CD4-positive, alpha-beta T cell treated with Interleukin-4 for 4 hours (primary cell): ENCODE measurements at regions not wholly inside any gene's neighbourhood (a gene's known extent, or its start where the extent isn't known, plus 50 kb on each side); places are given as distances from the start of the nearest gene placed in this dataset.
"Not testable (repeated sequence)": the region's sequence is repeated elsewhere in the genome, so short reads cannot be mapped to it uniquely, and the experiment has no call there.

Source experiments
- DNase-seq: peaks from one replicate; pipeline ENCODE4 v3.0.0-alpha.2; 2020

DNA sequence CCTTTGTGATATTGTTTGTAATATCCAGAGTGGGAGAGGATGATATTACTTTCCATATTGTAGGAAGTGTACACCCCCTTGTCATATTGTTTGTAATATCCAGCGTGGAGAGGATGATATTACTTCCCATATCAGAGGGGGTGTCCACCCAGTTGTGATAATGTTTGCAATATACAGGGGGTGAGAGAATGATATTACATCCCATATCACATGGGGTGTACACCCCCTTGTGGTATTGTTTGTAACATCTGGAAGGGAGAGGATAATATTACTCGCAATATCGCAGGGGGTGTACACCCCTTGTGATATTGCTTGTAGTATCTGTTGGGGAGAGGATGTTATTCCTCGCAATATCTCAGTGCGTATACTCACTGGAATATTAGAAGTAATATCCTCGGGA, 61.5 kb downstream of the PRSS23 start:
- no peak for DNase-seq

GRCh38 chr11:86863476-86863875, 63.1 kb downstream of the PRSS23 start:
- DNase-seq = no peak

- DNase-seq = no peak
These were observed 65.1 kb downstream of the PRSS23 start for GRCh38 chr11:86865436-86865835.

GRCh38 chr11:86869531-86869930, 69.2 kb downstream of the PRSS23 start:
- no peak for DNase-seq

DNA sequence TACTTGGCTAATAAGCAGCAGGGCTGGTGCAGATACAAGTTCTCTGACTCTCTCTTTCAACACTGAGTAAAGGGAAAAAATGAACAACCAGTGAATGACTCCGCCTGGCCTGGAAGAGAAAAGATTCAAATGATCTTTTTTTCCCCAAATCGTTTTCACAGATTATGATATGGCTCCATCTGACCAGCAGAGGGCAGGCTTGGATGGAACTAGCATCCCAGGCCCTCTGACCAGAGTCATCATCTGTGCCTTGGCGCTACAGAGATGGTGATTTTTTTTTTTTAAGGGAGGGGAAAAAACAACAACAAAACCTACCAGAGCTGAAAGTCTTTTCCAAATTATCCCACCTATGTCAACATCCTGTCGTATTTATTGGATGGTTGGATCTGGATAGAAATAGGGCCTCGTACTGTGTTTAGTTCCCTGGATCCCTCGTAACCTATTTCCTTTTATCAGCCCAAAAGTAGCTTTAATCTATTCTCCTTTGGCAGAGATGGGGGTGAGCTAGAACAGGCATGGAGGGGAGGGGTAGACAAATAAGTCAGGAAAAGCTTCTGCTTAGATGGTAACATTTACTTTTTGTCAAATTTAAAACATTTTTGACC, 69.7 kb downstream of the PRSS23 start:
- DNase-seq = peak; percentile 44

DNA sequence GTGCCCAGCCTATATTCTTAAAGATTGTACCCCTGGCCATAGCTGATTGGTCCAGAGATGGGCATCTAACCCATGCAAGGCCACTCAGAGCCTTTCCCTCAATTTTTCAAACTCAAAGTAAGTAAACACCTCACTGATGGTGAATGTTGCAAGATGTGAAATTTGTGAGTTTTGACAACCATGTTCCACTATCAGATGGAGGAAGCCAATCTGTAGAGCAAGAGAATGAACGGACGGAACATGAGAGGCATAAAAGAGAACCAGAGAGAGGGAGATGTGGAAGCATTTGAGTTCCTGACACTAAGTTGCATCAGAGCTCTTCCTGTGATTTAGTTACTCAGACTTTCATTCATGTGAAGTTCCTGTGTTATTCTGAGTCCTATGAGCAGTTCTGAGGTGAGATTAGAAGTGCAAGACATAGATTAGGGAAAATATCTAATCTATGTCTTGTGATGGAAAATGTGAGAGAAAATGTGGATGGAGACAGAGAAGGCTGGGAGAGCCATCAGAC, 73.3 kb downstream of the PRSS23 start:
- DNase-seq = no peak

GRCh38 chr11:86874304-86875056, 74.1 kb downstream of the PRSS23 start:
- DNase-seq = no peak

DNA sequence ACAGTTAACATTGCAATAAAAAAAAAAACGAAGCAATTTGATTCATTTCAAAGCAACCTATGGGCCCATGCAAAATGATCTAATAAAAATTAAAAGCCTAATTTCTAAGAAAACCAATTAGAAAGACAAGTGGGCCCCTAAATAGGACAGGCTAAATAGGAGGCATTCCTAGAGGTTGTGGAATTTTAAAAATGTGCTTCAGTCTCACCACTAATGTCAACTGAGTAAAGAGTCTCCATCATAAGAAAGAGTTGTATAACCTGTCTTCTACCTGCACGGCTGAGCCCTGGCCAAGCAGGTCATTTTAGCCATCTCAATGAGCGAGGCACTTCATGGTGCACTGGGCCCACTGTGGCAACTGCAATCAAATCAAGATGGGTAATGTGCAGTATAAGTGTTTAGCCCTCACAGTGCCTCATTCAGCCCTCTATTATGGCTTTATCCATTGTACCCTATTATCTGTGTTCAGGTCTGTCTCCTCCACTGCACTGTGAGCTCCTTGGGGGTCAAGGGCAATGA, 76.4 kb downstream of the PRSS23 start:
- DNase-seq = no peak

GRCh38 chr11:86877503-86877902, 77.2 kb downstream of the PRSS23 start:
- no peak for DNase-seq

DNA sequence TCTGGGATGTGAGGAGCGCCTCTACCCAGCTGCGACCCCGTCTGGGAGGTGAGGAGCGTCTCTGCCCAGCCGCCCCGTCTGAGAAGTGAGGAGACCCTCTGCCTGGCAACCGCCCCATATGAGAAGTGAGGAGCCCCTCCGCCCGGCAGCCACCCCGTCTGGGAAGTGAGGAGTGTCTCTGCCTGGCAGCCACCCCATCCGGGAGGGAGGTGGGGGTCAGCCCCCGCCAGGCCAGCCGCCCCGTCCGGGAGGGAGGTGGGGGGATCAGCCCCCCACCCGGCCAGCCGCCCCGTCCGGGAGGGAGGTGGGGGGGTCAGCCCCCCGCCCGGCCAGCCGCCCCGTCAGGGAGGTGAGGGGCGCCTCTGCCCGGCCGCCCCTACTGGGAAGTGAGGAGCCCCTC, 76.0 kb downstream of the FZD4 start:
- DNase-seq = not testable (repeated sequence)

GRCh38 chr11:86885311-86885710, 69.9 kb downstream of the FZD4 start:
- DNase-seq = no peak

- DNase-seq = no peak
These were observed 66.8 kb downstream of the FZD4 start for GRCh38 chr11:86888164-86889000.

DNA sequence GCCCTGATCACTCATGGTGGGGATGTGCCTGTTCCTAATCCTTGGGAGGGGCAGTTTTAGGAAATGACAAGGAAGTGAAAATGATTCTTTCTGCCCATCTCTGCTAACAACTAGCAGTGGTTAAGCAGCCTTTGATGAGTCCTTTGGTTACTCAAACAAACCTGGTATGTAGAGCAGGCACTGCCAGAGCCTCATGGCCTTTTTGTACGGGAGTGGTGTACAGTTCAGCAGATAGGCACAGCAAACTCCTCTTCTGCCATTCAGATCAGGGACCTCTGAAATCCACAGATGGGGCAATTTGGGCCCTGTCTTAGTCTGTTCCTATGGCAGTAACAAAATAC, 66.2 kb downstream of the FZD4 start:
- DNase-seq = no peak

DNA sequence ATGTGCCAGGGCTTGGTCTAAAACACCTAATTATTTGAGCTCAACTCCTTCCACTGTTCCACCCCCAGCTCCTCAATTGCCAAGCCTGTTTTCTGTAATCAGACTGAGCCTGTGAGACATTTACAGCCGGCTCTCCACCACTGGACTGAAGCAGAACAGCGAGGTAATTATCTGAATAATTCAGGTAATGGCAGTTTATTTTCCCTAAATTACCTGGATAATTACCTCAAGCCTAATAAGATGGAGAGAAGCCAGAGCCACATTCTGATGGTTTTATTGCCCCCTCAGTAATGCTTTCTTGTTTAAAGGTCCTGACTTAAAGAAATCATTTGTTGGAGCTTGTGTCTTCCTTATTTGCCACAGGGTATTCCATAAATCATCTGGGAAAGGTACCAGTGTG, 64.2 kb downstream of the FZD4 start:
- no peak for DNase-seq

DNA sequence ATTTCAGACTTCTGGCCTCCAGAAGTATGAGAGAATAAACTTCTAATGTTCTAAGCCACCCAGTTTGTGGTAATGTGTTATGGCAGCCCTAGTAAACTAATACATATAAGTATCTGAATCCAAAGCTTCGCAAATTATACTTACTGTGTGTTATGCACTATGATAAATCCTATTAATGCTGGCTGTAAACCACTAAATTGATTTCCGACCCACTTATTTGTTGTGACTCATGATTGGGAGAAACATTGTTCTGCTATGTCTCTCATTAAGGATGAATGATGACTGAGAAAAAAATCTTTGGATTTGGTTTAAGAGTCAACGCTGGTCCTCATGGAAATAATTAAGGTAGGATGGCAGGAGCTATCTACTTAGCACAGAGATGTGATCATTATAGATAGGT, 62.0 kb downstream of the FZD4 start:
- no peak for DNase-seq
